ENCODE measurements at regions not wholly inside any gene's neighbourhood (a gene's known extent, or its start where the extent isn't known, plus 50 kb on each side); places are given as distances from the start of the nearest gene placed in this dataset.
"Not testable (repeated sequence)": the region's sequence is repeated elsewhere in the genome, so short reads cannot be mapped to it uniquely, and the experiment has no call there.

DNA sequence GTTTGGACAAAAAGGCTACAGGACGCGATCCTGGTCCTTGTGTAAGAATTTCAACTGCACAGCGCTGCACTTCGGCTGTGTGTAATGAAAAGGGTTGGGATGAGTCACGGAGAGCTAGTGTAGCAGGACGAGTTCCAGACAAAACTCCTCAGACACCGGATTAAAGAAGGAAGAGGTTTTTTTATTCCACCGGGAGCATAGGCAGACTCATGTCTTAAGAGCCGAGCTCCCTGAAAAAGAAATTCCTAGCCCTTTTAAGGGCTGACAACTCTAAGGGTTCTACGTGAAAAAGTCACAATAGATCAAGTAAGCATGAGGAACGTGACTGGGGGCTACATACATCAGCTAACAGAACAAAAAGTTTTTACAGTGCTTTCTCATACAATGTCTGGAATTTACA lies 54.8 kb upstream of the FAM90A1 start:
- not testable (repeated sequence) for DNase-seq (ENCODE audit: low read depth in 2 of 2)

DNA sequence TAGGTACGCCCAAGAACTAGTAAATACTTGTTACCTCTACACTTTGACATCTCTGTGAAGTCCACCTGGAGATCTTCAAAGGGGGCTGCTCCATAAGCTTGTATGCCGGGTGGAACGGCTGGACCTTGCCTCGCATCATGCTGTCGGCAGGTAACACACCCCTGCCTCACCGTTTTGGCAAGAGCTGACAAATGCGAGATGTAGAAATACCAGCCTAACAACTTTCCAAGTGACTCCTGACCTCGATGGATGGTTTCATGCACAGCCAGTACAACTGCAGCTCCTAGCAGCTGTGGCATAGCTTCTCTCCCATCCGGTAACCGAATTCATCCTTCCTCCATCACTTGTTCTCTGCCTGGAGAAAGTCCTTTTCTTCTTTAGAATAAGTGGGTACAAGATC lies 58.3 kb upstream of the FAM90A1 start:
- DNase-seq (ENCODE audit: low read depth in 2 of 2): not testable (repeated sequence)

DNA sequence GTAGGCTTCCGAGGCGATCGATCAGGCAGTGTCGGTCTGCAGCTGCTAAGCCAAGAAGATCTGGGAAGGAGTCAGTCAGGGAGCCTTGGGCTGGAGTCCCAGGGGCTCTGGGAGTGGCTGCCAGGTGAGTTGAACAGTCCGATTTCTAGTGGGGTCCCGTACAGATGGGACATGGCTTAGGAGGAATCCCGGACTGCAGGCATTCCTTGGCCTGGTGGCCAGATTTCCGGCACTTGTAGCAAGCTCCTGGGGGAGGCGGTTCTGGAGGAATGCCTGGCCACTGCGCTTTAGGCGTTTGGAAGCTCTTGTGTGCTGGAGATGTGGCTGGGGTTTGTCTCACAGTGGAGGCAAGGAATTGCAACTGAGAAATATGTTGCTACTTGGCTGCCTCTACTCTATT lies 64.3 kb upstream of the FAM90A1 start:
- not testable (repeated sequence) for DNase-seq (ENCODE audit: low read depth in 2 of 2)

DNA sequence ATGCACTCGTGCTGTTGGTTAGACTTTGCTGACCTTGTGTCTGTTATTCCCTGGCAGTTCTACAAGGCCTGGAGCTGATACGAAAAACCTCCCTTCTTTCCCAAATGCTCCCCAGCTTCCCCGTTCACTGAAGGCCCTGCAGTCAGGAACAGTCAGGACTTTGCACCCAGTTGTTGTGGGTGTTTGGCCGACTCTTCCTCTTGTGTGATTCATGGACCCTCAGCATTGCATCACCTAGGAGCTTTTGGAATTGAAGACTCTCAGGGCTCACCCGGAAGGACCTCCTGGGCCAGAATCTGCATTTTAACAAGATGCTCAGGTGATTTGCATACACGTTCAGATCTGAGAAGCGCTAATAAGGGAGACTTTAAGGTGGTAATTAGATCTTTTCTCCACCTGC lies 67.2 kb upstream of the FAM90A1 start:
- DNase-seq (ENCODE audit: low read depth in 2 of 2): not testable (repeated sequence)

DNA sequence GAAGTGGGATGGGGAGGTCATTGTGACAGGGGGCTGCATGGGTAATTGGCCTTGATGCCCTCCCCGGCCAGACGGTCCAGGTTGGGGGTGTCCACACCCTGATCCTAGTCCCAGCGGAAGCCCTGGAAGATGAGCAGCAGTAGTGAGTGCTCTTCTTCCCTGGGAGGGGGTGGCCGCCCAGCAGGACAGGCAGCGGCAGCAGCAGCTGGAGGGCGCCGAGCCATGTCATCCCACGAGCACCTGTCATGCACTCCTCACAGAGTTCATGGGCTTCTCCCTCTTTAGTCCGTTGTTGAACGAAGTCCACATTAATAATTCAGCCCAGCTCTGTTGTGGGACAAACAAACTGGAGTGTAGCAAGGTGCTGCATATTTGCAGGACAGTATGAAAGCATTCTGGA lies 81.2 kb upstream of the FAM90A1 start:
- not testable (repeated sequence) for DNase-seq (ENCODE audit: low read depth in 2 of 2)

DNA sequence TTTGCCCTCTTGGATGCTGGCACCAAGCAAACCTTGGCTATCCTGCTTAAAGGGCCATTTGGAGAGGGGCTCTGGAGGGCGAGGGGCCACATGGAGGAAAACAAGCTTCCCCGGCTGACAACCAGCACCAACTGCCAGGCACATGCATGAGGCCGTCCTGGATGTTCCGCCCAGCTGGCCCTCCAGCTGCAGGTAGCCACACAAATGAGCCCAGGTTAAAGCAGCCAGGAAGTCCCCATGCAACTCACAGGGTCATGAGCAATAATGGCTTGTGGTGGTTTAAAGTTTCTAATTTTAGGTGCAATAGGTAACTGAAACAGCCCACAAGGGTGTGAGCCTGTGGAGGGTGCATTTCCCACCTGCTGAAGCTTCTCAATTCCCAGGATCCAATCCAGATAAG lies 88.6 kb upstream of the FAM90A1 start:
- not testable (repeated sequence) for DNase-seq (ENCODE audit: low read depth in 2 of 2)

DNA sequence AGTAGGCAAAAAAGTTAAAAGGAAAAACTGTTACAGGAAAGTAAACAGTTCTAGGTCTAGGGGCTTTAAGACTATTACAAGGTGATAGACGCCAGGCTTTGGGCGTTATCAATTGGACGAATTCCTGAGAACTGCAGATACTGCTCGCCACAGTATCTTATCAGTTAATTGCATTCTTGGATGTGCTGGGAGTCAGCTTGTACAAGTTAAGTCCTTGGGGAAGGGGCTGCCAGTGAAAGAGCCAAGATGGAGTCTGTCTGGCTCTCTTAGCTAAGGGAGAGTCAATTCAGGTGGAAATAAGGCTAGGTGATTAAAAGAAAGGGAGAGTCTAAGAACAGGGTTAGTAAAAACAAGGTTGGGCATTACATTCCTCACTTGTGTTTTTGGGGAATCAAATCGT lies 90.3 kb upstream of the FAM90A1 start:
- DNase-seq (ENCODE audit: low read depth in 2 of 2): not testable (repeated sequence)

DNA sequence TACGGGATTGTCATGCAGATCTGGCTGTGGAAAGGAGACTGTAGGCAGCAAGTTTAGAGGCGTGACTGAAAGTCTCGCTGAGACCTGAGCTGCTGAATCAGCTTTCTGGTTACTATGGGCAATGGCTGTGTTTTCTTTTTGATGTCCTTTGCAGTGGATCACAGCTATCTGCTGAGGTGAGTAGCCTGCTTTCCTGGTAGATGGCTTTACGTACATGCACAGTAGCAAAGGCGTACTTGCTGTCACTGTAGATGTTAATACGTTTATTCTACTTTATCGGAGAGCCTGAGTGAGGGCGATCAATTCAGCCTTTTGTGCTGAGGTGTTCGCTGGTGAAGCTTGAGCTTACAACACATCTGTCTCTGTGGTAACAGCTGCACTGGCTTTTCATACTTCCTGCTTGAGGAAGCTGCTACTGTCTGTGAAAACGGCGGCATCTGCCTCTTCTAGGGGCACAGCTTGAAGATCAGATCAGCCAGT lies 92.9 kb upstream of the FAM90A1 start:
- not testable (repeated sequence) for DNase-seq (ENCODE audit: low read depth in 2 of 2)

DNA sequence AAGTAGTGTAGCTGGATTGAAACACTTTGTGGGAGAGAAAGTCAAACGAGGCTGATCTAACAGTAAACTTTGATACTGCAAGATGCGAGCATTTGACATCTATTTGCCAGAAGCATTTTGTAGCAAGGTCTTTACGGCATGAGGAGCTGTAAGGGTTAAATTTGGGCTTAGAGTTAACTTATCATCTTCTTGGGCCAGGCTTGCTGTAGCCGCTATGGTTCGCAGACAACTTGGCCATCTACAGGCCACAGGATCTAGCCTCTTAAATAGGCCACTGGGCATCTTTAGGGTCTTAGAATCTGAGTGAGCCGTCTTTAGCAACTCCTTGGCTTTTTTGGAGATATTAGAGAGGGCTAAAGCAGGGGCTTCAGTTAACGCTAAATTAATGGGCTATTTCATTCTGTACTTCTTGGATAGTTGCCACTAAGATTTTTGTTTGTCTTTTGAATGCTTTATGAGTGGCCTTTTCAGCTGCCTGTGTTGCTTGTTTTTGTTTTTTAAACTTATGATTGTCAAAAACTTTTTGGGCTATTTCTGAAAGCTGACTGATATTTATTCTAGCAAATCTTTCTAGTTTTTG lies 93.5 kb upstream of the FAM90A1 start:
- DNase-seq (ENCODE audit: low read depth in 2 of 2): not testable (repeated sequence)

DNA sequence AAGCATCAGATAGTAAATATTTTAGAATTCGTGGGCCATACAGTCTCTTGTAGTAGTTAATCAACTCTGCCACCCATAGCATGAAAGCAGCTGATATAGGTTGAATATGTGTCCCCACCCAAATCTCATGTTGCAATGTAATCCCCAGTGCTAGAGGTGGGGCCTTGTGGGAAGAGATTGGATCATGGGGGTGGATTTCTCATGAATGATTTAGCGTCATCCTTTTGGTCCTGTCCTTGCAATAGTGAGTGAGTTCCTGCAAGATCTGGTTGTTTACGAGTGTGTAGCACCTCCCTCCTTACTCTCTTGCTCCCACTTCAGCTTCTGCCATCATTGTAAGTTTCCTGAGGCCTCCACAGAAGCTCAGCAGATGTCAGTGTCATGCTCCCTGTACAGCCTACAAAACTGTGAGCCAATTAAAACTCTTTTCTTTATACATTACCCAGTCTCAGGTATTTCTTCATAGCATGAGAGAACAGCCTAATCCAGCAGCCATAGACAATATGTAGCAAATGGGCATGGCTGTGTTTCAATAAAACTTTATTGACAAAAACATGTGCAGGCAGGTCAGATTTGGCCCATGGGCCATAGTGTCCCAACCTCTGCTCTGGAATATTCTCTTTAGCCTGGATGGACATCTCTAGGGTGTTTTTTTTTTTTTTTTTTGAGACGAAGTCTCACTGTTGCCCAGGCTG lies 97.9 kb upstream of the FAM90A1 start:
- DNase-seq (ENCODE audit: low read depth in 2 of 2): not testable (repeated sequence)

DNA sequence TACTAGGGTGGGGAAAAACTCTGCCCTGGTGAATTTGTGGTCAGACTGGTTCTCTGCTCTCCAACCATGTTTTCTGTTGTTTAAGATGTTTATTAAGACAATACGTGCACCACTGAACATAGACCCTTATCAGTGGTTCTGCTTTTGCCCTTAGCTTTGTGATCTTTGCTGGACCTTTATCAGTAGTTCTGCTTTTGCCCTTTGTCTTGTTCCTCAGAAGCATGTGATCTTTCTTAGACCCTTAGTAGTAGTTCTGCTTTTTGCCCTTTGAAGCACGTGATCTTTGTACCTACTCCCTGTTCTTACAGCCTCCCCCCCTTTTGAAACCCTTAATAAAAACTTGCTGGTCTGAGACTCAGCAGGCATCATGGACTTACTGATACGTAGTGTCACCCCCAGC lies 101.4 kb upstream of the FAM90A1 start:
- not testable (repeated sequence) for DNase-seq (ENCODE audit: low read depth in 2 of 2)

DNA sequence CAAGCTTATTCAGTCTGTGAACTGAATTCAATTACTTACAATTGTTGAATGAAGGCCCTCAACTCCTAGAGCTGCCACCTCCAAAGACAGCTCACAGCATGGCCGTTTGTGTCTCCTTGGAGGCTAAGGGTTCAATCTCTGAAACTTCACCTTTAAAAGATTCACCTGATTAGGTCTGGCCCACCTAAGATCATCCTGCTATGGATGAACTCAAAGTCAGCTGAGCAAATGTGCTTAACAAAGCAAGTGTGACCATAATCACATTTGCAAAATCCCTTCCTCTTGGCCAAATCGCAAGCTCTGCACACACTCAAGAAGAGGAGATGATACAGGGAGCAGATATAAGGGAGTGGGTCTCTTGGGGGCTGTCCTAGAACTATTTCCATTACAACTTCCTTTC lies 105.0 kb upstream of the FAM90A1 start:
- not testable (repeated sequence) for DNase-seq (ENCODE audit: low read depth in 2 of 2)

DNA sequence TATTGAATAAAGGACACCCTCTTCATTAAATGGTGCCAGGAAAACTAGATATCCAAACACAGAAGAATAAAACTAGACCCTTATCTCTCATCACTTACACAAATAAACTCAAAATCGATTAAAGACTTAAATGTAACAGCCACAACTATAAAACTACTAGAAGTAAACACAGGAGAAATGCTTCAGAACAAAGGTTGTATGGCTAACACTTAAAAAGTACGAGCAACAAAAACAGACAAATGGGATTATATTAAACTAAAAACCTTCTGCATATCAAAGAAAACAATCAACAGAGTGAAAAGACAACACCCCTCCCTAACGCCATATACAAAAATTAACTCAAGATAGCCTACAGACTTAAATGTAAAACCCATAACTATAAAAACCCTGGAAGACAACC lies 104.7 kb upstream of the CLEC6A start:
- DNase-seq (ENCODE audit: low read depth in 2 of 2): not testable (repeated sequence)

DNA sequence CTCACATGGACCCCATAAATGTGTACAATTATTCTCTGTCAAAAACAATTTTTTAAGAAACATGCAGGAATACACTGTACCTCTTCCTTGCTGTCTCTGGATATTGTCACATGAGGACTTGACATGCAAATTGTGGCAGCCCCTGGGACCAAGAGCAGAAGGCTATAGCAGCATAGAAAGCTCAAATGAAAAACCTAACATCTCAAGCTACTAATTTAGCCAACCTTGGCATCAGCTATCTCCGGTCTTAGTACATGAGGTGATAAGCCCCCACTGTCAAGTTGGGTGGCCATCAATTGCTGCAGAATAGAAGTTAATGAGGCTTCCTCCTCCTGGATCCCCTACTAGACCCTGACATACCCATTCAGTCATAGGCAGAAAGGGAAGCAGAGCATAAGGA lies 101.0 kb upstream of the CLEC6A start:
- not testable (repeated sequence) for DNase-seq (ENCODE audit: low read depth in 2 of 2)

DNA sequence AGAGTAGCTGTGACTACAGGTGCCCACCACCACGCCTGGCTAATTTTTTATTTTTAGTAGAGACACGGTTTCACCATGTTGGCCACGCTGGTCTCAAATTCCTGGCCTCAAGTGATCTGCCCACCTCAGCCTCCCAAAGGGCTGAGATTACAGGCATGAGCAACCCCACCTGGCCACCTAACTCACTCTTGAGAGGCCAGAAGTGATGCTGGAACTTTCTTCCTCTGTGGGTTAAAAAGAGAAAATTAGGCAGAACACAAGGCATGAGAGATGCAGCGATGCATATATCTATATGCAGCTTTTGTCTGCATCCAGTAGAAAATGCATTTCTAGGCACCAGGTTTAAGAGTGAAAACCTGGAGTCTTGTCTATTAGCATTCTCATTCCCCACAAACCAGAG lies 100.2 kb upstream of the CLEC6A start:
- DNase-seq (ENCODE audit: low read depth in 2 of 2): not testable (repeated sequence)

DNA sequence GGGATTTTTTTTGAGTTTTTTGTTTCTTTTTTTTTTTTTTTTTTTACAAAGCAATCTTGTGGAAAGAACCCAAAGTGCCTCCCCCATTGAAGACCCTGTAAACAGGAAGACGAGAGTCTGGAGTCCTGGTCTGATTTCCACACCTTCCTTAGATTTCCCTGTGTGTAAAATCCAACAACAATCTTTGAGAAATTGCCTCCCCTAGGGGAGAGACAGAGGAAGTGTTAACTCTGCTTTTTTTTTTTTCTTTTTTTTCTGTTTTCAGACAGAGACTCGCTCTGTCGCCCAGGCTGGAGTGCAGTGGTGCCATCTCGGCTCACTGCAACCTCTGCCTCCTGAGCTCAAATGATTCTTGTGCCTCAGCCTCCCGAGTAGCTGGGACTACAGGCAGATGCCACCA lies 82.0 kb upstream of the CLEC6A start:
- DNase-seq (ENCODE audit: low read depth in 2 of 2): not testable (repeated sequence)

DNA sequence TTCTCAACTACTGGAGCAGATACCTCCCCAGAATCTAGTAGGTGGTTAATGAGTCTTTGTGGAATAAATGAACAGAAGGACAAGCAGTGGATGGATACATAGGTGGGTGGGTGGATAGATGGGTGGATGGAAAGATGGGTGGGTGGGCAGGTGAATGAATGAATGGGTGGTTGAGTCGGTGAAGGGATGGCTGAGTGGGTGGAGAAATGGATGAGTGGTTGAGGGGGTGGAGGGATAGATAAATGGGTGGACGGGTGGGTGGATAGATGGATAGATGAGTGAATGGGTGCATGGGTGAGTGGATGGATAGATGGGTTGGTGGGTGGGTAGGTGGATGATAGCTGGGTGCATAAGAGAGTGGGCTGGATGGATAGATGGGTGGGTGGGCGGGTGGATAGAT lies 80.6 kb upstream of the CLEC6A start:
- not testable (repeated sequence) for DNase-seq (ENCODE audit: low read depth in 2 of 2)

DNA sequence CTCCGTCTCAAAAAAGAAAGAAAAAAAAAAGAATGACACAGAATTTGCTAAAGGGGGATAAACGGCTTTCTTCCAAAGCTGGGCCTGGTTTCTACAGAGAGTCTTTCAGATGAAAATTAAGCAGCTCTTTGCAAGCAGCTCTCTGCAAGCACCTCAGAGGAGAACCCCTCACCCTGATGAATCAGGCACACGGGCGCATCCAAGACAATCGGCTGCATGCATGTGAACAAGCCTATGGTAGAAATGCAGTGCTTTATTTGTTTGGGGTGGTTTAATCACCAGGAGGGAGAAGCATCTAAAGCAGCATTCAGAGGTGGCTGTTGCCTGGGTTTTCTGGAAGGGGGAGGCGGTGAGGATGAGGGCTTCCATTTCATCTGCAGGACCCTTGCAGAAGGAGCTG lies 78.0 kb upstream of the CLEC6A start:
- not testable (repeated sequence) for DNase-seq (ENCODE audit: low read depth in 2 of 2)

DNA sequence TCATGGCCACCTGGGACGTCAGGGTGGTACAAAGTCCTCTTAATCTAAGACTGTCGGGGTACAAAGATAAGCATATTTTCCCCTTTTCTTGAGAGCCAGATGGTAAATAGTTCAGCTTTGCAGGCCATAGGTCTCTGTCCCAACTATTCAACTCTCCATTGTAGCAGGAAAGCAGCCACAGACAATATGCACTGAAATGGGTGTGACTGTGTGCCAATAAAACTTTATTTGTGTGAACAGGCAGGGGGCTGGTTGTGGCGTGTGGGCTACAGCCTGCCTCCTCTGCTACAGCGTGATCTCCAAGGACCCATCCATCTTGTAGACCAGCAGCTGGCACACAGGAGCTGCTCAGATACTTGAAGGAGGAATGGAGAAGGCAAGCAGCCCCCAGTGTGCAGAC lies 73.2 kb upstream of the CLEC6A start:
- not testable (repeated sequence) for DNase-seq (ENCODE audit: low read depth in 2 of 2)

DNA sequence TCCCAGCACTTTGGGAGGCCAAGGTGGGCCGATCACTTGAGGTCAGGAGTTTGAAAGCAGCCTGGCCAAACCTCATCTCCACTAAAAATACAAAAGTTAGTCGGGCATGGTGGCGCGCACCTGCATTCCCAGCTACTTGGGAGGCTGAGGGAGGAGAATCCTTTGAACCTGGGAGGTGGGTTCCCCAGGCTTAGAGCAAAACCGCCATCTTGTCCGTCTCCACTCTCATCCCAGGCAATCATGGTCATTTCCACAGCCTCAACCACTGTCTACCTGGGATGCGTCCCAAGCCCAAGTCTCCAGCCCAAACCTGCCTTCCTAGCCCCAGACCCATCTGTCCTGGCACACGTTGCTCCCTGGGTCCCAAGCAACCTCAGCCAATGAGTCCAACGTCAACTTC lies 71.1 kb upstream of the CLEC6A start:
- DNase-seq (ENCODE audit: low read depth in 2 of 2): not testable (repeated sequence)

DNA sequence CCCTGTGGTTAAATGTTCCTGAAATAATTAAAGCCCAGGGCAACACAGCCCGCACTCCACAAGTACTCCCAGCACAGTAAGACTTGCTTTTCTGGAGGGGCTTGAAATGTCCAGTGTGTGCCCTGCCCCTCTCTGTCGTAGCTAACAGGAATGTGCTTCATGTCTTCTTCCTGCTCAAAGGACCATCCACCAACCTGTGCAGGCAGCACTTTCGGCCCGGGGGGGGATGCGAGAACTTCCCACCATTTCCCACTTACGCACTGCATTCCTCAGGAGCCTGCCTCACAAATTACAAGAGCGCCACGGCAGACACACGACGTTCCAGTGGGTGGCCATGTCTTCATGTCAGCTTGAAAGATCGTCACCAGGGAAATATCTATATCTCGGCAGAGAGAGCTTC lies 70.3 kb upstream of the CLEC6A start:
- not testable (repeated sequence) for DNase-seq (ENCODE audit: low read depth in 2 of 2)

DNA sequence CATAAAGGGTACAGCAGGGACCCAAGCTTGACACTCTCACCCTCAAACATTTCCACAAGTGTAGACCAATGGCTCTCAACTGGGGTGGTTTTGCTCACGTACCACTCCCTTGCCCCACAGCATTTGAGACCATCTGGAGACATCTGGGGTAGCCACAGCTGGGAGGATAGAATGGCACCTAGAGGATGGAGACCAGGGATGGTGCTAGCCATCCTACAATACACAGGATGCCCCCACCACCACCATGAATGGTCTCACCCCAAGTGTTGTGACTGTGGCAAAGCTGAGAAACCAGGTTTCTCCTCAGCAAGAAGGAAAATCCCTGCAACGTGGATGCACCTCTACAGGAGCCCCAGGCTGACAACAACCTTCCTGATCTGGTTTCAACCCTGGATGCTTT lies 69.1 kb upstream of the CLEC6A start:
- DNase-seq (ENCODE audit: low read depth in 2 of 2): not testable (repeated sequence)

DNA sequence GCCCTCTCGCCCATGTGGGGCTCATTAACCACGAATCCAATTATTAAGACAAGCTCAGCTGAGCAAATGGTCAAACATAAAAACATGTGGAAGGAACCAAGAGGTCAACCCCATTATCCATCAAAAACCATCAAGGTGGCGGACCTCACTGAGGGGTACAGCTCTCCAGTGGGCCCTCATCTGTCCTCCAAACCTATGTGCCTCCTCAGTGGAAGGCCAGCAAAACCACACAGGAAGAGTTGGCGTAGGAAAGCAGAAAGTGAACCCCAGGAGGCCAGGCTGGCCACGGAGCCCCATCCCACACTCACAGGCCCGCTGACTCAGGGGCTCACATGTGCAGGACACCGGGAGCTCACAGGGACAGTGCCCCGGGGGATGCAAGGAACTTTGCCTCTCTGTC lies 66.5 kb upstream of the CLEC6A start:
- not testable (repeated sequence) for DNase-seq (ENCODE audit: low read depth in 2 of 2)

All from activated CD8-positive, alpha-beta memory T cell treated with anti-CD3 and anti-CD28 coated beads for 4 hours (primary cell).